Neuronal stem cell (in vitro differentiated cells): ENCODE measurements at regions not wholly inside any gene's neighbourhood (a gene's known extent, or its start where the extent isn't known, plus 50 kb on each side); places are given as distances from the start of the nearest gene placed in this dataset.

Experiments
- DNase-seq: peaks from one replicate; pipeline ENCODE4 v3.0.0-alpha.2; 2013; ENCODE audit warnings: low spot score
- H2AFZ ChIP-seq: one replicate; pipeline ENCODE4 v1.6.1; 2013; ENCODE audit warnings: mild to moderate bottlenecking, low read length, inconsistent platforms
- H2AK5ac ChIP-seq: 2 replicates; pipeline ENCODE4 v1.6.1; 2013; ENCODE audit warnings: low read depth, mild to moderate bottlenecking, inconsistent platforms, low read length, moderate library complexity, mixed read lengths
- H2BK120ac ChIP-seq: 2 replicates; pipeline ENCODE4 v1.6.1; 2013; ENCODE audit warnings: low read depth, mild to moderate bottlenecking, inconsistent platforms, low read length, moderate library complexity, mixed read lengths
- H2BK12ac ChIP-seq: one replicate; pipeline ENCODE4 v1.6.1; 2013; ENCODE audit warnings: low read length, inconsistent platforms
- H2BK15ac ChIP-seq: 2 replicates; pipeline ENCODE4 v1.6.1; 2013; ENCODE audit warnings: mild to moderate bottlenecking, low read length, inconsistent platforms, mixed read lengths
- H2BK5ac ChIP-seq: one replicate; pipeline ENCODE4 v1.6.1; 2013; ENCODE audit warnings: inconsistent platforms, mild to moderate bottlenecking, low read length, moderate library complexity
- H3K14ac ChIP-seq: one replicate; pipeline ENCODE4 v1.6.1; 2013; ENCODE audit warnings: low read length, inconsistent platforms
- H3K18ac ChIP-seq: 2 replicates; pipeline ENCODE4 v1.6.1; 2013; ENCODE audit warnings: low read length, inconsistent platforms
- H3K23ac ChIP-seq: 2 replicates; pipeline ENCODE4 v1.6.1; 2013; ENCODE audit warnings: low read depth, mild to moderate bottlenecking, mixed read lengths, low read length, inconsistent platforms; ENCODE audit not compliant: poor library complexity
- H3K27ac ChIP-seq: replicated peaks from 3 replicates; pipeline ENCODE4 v1.5.1; 2013; ENCODE audit warnings: low read length, inconsistent platforms
- H3K27me3 ChIP-seq, 3 experiments: 2 replicates each; pipeline ENCODE4 v1.6.1; 2013; ENCODE audit warnings: low read length in 3 of 3, mild to moderate bottlenecking in 2 of 3, inconsistent platforms in 1 of 3, low read depth in 1 of 3, mixed read lengths in 1 of 3, moderate library complexity in 1 of 3; ENCODE audit not compliant: control insufficient read depth in 3 of 3, insufficient read depth in 3 of 3
- H3K36me3 ChIP-seq, 2 donors: replicated peaks in 1 of 2; 2 replicates each; pipeline ENCODE4 v1.6.1; 2013; ENCODE audit warnings: low read length in 2 of 2; ENCODE audit not compliant: control insufficient read depth in 2 of 2, insufficient read depth in 2 of 2
- H3K4ac ChIP-seq: 2 replicates; pipeline ENCODE4 v1.6.1; 2013; ENCODE audit warnings: inconsistent platforms, mild to moderate bottlenecking, low read length, moderate library complexity
- H3K4me1 ChIP-seq, 2 donors: 1 replicate in 1 of 2; 2 replicates in 1 of 2; pipeline ENCODE4 v1.6.1; 2013; ENCODE audit warnings: low read length in 2 of 2, low read depth in 1 of 2; ENCODE audit not compliant: control insufficient read depth in 2 of 2, insufficient read depth in 1 of 2
- H3K4me2 ChIP-seq: one replicate; pipeline ENCODE4 v1.6.1; 2013; ENCODE audit warnings: mild to moderate bottlenecking, low read length, inconsistent platforms; ENCODE audit not compliant: insufficient read depth, poor library complexity, severe bottlenecking
- H3K4me3 ChIP-seq, 2 donors: 2 replicates each; pipeline ENCODE4 v1.5.1; 2013; ENCODE audit warnings: low read length in 2 of 2, mild to moderate bottlenecking in 2 of 2, inconsistent platforms in 1 of 2, moderate library complexity in 1 of 2
- H3K79me1 ChIP-seq: one replicate; pipeline ENCODE4 v1.6.1; 2013; ENCODE audit warnings: low read depth, mild to moderate bottlenecking, inconsistent platforms, low read length, moderate library complexity
- H3K9ac ChIP-seq: one replicate; pipeline ENCODE4 v1.6.1; 2013; ENCODE audit warnings: mild to moderate bottlenecking, low read depth, low read length, inconsistent platforms; ENCODE audit not compliant: poor library complexity
- H3K9me3 ChIP-seq, 2 donors: replicated peaks in 1 of 2; 2 replicates each; pipeline versions ENCODE3 to v1.6.1; 2013; ENCODE audit warnings: low read length in 2 of 2, mild to moderate bottlenecking in 2 of 2, inconsistent platforms in 1 of 2, low read depth in 1 of 2, mixed read lengths in 1 of 2, moderate library complexity in 1 of 2; ENCODE audit not compliant: control insufficient read depth in 2 of 2, insufficient read depth in 1 of 2
- H4K8ac ChIP-seq: one replicate; pipeline ENCODE4 v1.6.1; 2013; ENCODE audit warnings: low read depth, mild to moderate bottlenecking, inconsistent platforms, low read length, moderate library complexity
- H4K91ac ChIP-seq: one replicate; pipeline ENCODE4 v1.6.1; 2013; ENCODE audit warnings: low read length, low read depth, mild to moderate bottlenecking, inconsistent platforms; ENCODE audit not compliant: poor library complexity
- WGBS, 2 donors: extraction: QIAGEN DNeasy Blood & Tissue Kit; methylation state at CpG; one replicate each; pipeline ENCODE4 v1.1.7; 2013; ENCODE audit warnings: missing lambda C conversion rate in 2 of 2, mixed read lengths in 1 of 2; ENCODE audit not compliant: insufficient read length in 2 of 2, insufficient replicate concordance in 1 of 2; ENCODE audit errors: extremely low coverage in 2 of 2; 5-methylcytosine and 5-hydroxymethylcytosine counted together

DNA sequence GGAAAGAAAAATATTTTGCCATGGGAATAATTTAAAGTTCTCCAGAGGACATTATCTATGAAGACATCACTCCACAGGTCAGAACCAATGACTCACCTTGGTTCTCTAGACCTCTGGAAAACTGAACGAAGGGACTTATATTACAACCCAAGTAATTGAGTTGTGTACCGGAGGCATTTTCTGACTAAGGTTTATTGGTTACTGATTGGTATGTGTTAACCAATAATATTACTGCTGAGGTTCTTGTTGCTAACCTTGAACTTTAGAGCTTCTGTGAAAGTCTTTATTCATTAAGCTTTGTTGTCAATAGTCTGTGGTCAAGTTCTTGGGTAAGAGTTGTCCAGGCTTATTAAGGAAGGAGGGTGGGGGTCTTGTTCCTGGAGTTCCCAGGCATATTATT lies 78.1 kb upstream of the MTPN start:
- H4K8ac ChIP-seq = no peak overlapping the region
- no peaks in the 10 kb centered on the region for H3K9me3 ChIP-seq
- H4K91ac ChIP-seq = no peak overlapping the region
- no peak overlapping the region for H3K4me3 ChIP-seq
- WGBS, 2 donors = no CpG with 5 or more reads among the region's 2 CpGs
- H3K79me1 ChIP-seq = no peaks in the 10 kb centered on the region
- H3K36me3 ChIP-seq = no peaks in the 10 kb centered on the region
- no peak for DNase-seq
- no peak overlapping the region for H3K9ac ChIP-seq
- H3K27me3 ChIP-seq = no peaks in the 10 kb centered on the region
- no peak overlapping the region for H3K4me2 ChIP-seq
- no peak overlapping the region for H3K4ac ChIP-seq
- H3K18ac ChIP-seq = no peak overlapping the region
- no peak overlapping the region for H2BK5ac ChIP-seq
- H3K27ac ChIP-seq = no peak overlapping the region
- H3K4me1 ChIP-seq = peaks cover 0 to 4% of the 10 kb centered on the region in 2 donors
- no peak overlapping the region for H3K14ac ChIP-seq
- no peak overlapping the region for H2BK15ac ChIP-seq
- no peak overlapping the region for H2BK120ac ChIP-seq
- no peak overlapping the region for H3K23ac ChIP-seq
- no peak overlapping the region for H2BK12ac ChIP-seq
- no peak overlapping the region for H2AFZ ChIP-seq
- H2AK5ac ChIP-seq = no peak overlapping the region

DNA sequence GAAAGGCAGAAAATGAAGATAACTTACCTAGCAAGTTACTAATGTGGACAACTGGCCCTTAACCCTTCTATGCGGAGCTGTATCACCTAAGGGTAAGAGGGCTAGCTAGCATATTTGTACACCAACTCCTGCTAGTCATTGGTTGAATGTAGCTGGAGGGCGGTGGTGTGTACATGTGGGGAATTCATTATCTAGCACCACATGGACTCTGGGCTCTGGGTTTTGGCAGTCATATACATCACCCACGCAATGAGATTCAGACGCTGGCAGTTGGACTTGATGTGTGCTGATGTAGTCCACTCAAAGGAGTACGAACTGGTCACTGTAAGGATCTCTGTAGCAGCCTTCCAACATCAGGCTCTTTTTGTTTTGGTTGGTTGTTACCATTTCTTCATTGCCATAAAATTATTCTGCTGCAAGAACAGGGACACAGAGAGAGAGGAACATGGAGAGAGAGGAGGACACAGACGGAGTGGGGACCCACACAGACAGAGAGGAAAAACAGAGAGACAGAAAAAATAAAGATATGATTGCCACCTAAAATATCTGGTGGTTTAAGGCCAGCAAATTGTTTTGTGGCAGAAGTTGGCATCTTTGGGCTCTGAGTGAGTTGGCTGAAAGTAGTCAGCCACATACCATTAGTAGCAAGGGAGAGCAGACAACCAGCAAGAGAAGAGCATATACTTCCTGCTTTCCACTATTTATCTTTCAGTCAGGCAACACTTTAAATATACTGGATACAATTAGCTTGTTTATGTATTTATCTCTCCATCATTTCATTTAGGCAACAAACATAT lies 76.7 kb upstream of the MTPN start:
- H2BK5ac ChIP-seq = no peak overlapping the region
- H2BK12ac ChIP-seq = no peak overlapping the region
- H4K91ac ChIP-seq = no peak overlapping the region
- no peak overlapping the region for H3K18ac ChIP-seq
- H3K79me1 ChIP-seq = no peaks in the 10 kb centered on the region
- no peak overlapping the region for H2AFZ ChIP-seq
- H3K23ac ChIP-seq = no peak overlapping the region
- H3K4me2 ChIP-seq = no peak overlapping the region
- H2BK15ac ChIP-seq = no peak overlapping the region
- H3K4me3 ChIP-seq = no peak overlapping the region
- DNase-seq = no peak
- H4K8ac ChIP-seq = no peak overlapping the region
- no peak overlapping the region for H3K14ac ChIP-seq
- H2BK120ac ChIP-seq = no peak overlapping the region
- no CpG with 5 or more reads among the region's 6 CpGs for WGBS, 2 donors
- H3K4me1 ChIP-seq = peaks cover 0 to under 1% of the 10 kb centered on the region in 2 donors
- no peak overlapping the region for H3K4ac ChIP-seq
- H3K9ac ChIP-seq = no peak overlapping the region
- no peaks in the 10 kb centered on the region for H3K27me3 ChIP-seq
- no peak overlapping the region for H2AK5ac ChIP-seq
- no peak overlapping the region for H3K27ac ChIP-seq
- no peaks in the 10 kb centered on the region for H3K9me3 ChIP-seq
- no peaks in the 10 kb centered on the region for H3K36me3 ChIP-seq

GRCh38 chr7:136051203-136051928 lies 74.2 kb upstream of the MTPN start:
- H2BK15ac ChIP-seq = no peak overlapping the region
- H3K27ac ChIP-seq = no peak overlapping the region
- H3K36me3 ChIP-seq = no peaks in the 10 kb centered on the region

DNA sequence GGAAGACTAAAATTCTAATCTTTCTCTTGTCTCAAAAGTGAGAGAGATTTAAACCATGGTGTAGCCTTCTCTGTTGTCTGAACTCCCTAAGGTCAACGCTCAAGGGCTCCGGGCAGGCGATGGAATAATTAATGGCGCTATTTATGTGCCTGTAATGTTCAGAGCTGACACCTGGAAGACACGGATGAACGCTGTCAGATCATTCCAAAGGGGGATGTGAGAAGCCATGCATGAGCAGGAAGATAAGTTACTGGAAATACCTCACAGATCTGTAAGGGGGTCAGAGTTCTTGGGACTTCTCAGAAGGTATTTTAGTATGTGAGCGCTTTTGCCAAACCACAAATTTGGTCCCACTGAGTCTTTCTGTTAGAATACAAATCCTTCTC lies 73.3 kb upstream of the MTPN start:
- no peaks in the 10 kb centered on the region for H3K4me1 ChIP-seq
- no peak for DNase-seq
- H3K27me3 ChIP-seq = no peaks in the 10 kb centered on the region
- no peak overlapping the region for H2BK15ac ChIP-seq
- no peak overlapping the region for H3K4me2 ChIP-seq
- no peak overlapping the region for H2AK5ac ChIP-seq
- H3K36me3 ChIP-seq = no peaks in the 10 kb centered on the region
- no peaks in the 10 kb centered on the region for H3K79me1 ChIP-seq
- no peak overlapping the region for H3K14ac ChIP-seq
- no peak overlapping the region for H3K23ac ChIP-seq
- H4K8ac ChIP-seq = no peak overlapping the region
- WGBS, 2 donors = no CpG with 5 or more reads among the region's 7 CpGs
- no peak overlapping the region for H2BK5ac ChIP-seq
- H3K27ac ChIP-seq = no peak overlapping the region
- H3K4ac ChIP-seq = no peak overlapping the region
- peak overlapping the region; percentile 15 for H2AFZ ChIP-seq
- H2BK12ac ChIP-seq = no peak overlapping the region
- no peak overlapping the region for H3K4me3 ChIP-seq
- no peaks in the 10 kb centered on the region for H3K9me3 ChIP-seq
- no peak overlapping the region for H4K91ac ChIP-seq
- no peak overlapping the region for H3K18ac ChIP-seq
- no peak overlapping the region for H3K9ac ChIP-seq
- no peak overlapping the region for H2BK120ac ChIP-seq

More at GRCh38 chr7:136051203-136051928, 74.2 kb upstream of the MTPN start:
- no peak overlapping the region for H2AFZ ChIP-seq
- no peak overlapping the region for H2BK120ac ChIP-seq
- H3K23ac ChIP-seq = no peak overlapping the region
- DNase-seq = no peak
- H2BK12ac ChIP-seq = no peak overlapping the region
- H4K8ac ChIP-seq = no peak overlapping the region
- no peaks in the 10 kb centered on the region for H3K4me1 ChIP-seq
- no peak overlapping the region for H2BK5ac ChIP-seq
- H3K27me3 ChIP-seq = no peaks in the 10 kb centered on the region
- H3K14ac ChIP-seq = no peak overlapping the region
- no peak overlapping the region for H3K4ac ChIP-seq
- no peak overlapping the region for H3K4me3 ChIP-seq
- H3K79me1 ChIP-seq = no peaks in the 10 kb centered on the region
- no peak overlapping the region for H3K18ac ChIP-seq
- no CpG with 5 or more reads among the region's 6 CpGs for WGBS, 2 donors
- H4K91ac ChIP-seq = no peak overlapping the region
- H3K9me3 ChIP-seq = no peaks in the 10 kb centered on the region
- no peak overlapping the region for H2AK5ac ChIP-seq
- H3K4me2 ChIP-seq = no peak overlapping the region
- H3K9ac ChIP-seq = no peak overlapping the region
